ENCODE measurements at regions not wholly inside any gene's neighbourhood (a gene's known extent, or its start where the extent isn't known, plus 50 kb on each side); places are given as distances from the start of the nearest gene placed in this dataset.

GRCh38 chr4:173707658-173708419 lies 177.8 kb upstream of the HAND2 start:
- no peak for TF ChIP-seq CTCF (IDR thresholded peaks at IDR 0.05)
- H3K27ac ChIP-seq: no peak overlapping the region

GRCh38 chr4:173704201-173704600 lies 174.2 kb upstream of the HAND2 start:
- H3K27ac ChIP-seq: no peak overlapping the region
- TF ChIP-seq CTCF (IDR thresholded peaks at IDR 0.05) (no peak), ZFX (IDR thresholded peaks at IDR 0.05; ENCODE audit: borderline replicate concordance) (no peak)

- H3K27ac ChIP-seq: no peak overlapping the region
- TF ChIP-seq CTCF (IDR thresholded peaks at IDR 0.05): no peak
- no peak for TF ChIP-seq ZFX (IDR thresholded peaks at IDR 0.05; ENCODE audit: borderline replicate concordance)
These were observed 173.0 kb upstream of the HAND2 start for GRCh38 chr4:173703021-173703420.

- TF ChIP-seq CTCF (IDR thresholded peaks at IDR 0.05) (no peak), ZFX (IDR thresholded peaks at IDR 0.05; ENCODE audit: borderline replicate concordance) (no peak)
- no peak overlapping the region for H3K27ac ChIP-seq
These were observed 170.6 kb upstream of the HAND2 start for GRCh38 chr4:173700650-173701049.

- no peak overlapping the region for H3K27ac ChIP-seq
- TF ChIP-seq CTCF (IDR thresholded peaks at IDR 0.05): no peak
- no peak for TF ChIP-seq ZFX (IDR thresholded peaks at IDR 0.05; ENCODE audit: borderline replicate concordance)
These were observed 169.9 kb upstream of the HAND2 start for GRCh38 chr4:173699841-173700475.

GRCh38 chr4:173698557-173699262 lies 168.7 kb upstream of the HAND2 start:
- no peak overlapping the region for H3K27ac ChIP-seq
- TF ChIP-seq ZFX (IDR thresholded peaks at IDR 0.05; ENCODE audit: borderline replicate concordance) (no peak), CTCF (IDR thresholded peaks at IDR 0.05) (no peak)

GRCh38 chr4:173697840-173698239 lies 167.8 kb upstream of the HAND2 start:
- H3K27ac ChIP-seq: no peak overlapping the region
- TF ChIP-seq CTCF (IDR thresholded peaks at IDR 0.05) (no peak), ZFX (IDR thresholded peaks at IDR 0.05; ENCODE audit: borderline replicate concordance) (no peak)

All from 22Rv1 (cell line).